ENCODE measurements at regions not wholly inside any gene's neighbourhood (a gene's known extent, or its start where the extent isn't known, plus 50 kb on each side); places are given as distances from the start of the nearest gene placed in this dataset.

DNA sequence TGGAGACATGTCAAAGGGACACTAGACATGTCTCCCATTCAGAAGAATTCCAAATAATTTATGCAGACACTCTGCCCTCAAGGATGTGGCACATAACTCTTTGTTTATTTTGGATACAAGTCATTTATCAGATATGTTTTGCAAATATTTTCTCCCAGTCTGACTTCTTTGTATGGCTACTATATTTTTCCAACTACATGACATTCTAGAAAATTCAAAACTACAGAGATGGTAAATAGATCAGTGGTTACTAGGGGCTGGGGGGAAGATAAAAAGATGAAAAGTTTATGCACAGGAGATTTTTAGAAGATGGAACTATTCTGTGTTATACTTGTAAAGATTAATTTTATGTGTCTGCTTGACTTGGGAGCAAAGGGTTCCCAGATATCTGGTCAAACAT lies 347.3 kb upstream of the TRPC7 start:
- TF ChIP-seq RBAK (tag by site-specific recombination; IDR thresholded peaks at IDR 0.05), result no peak
- TF ChIP-seq, protein P1, sequence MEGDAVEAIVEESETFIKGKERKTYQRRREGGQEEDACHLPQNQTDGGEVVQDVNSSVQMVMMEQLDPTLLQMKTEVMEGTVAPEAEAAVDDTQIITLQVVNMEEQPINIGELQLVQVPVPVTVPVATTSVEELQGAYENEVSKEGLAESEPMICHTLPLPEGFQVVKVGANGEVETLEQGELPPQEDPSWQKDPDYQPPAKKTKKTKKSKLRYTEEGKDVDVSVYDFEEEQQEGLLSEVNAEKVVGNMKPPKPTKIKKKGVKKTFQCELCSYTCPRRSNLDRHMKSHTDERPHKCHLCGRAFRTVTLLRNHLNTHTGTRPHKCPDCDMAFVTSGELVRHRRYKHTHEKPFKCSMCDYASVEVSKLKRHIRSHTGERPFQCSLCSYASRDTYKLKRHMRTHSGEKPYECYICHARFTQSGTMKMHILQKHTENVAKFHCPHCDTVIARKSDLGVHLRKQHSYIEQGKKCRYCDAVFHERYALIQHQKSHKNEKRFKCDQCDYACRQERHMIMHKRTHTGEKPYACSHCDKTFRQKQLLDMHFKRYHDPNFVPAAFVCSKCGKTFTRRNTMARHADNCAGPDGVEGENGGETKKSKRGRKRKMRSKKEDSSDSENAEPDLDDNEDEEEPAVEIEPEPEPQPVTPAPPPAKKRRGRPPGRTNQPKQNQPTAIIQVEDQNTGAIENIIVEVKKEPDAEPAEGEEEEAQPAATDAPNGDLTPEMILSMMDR (tag by site-specific recombination; IDR thresholded peaks at IDR 0.05), result no peak
- TF ChIP-seq ZNF549 (tag by site-specific recombination; IDR thresholded peaks at IDR 0.05), result no peak
- no peak for TF ChIP-seq ZNF510 (tag by site-specific recombination; IDR thresholded peaks at IDR 0.05; ENCODE audit: insufficient replicate concordance)

Data from HEK293 (cell line).